Neural progenitor cell (in vitro differentiated cells): ENCODE measurements at regions not wholly inside any gene's neighbourhood (a gene's known extent, or its start where the extent isn't known, plus 50 kb on each side); places are given as distances from the start of the nearest gene placed in this dataset.

Experiments
- DNase-seq: peaks from one replicate; pipeline ENCODE4 v3.0.0-alpha.2; 2016; ENCODE audit warnings: low spot score
- H2AFZ ChIP-seq: fragments of 200-600 bp; sonication (generic); replicated peaks from 2 replicates; pipeline ENCODE4 v1.6.1; 2016; ENCODE audit warnings: antibody characterized with exemption
- H3F3A ChIP-seq: fragments of 200-600 bp; sonication (generic); 2 replicates; pipeline ENCODE4 v1.6.1; 2016; ENCODE audit warnings: antibody characterized with exemption, low read depth
- H3K27ac ChIP-seq: fragments of 200-600 bp; sonication (generic); 2 replicates; pipeline ENCODE4 v1.5.1; 2016; ENCODE audit warnings: mild to moderate bottlenecking
- H3K27me3 ChIP-seq: fragments of 200-600 bp; sonication (generic); 2 replicates; pipeline ENCODE4 v1.6.1; 2016; ENCODE audit warnings: mild to moderate bottlenecking, moderate library complexity
- H3K36me3 ChIP-seq: fragments of 200-600 bp; sonication (generic); 2 replicates; pipeline ENCODE4 v1.5.1; 2016
- H3K4me1 ChIP-seq: fragments of 200-600 bp; sonication (generic); 2 replicates; pipeline ENCODE4 v1.6.1; 2016; ENCODE audit warnings: mixed run types
- H3K4me2 ChIP-seq: fragments of 200-600 bp; sonication (generic); 2 replicates; pipeline ENCODE4 v1.6.1; 2016
- H3K4me3 ChIP-seq: fragments of 200-600 bp; sonication (generic); 2 replicates; pipeline ENCODE4 v1.5.1; 2016
- H3K79me2 ChIP-seq: fragments of 200-600 bp; sonication (generic); 2 replicates; pipeline ENCODE4 v1.6.1; 2016; ENCODE audit warnings: low read depth
- H3K9ac ChIP-seq: fragments of 200-600 bp; sonication (generic); 2 replicates; pipeline ENCODE4 v1.6.1; 2016
- H3K9me3 ChIP-seq: fragments of 200-600 bp; sonication (generic); 2 replicates; pipeline ENCODE4 v1.5.1; 2016; ENCODE audit warnings: low read depth
- H4K20me1 ChIP-seq: fragments of 200-600 bp; sonication (generic); 2 replicates; pipeline ENCODE4 v1.6.1; 2016; ENCODE audit warnings: low read depth
- H3K27ac Mint-ChIP-seq: 3 replicates; pipeline ENCODE4 v1.8.0; 2021; ENCODE audit warnings: mixed read lengths
- H3K27me3 Mint-ChIP-seq: 2 replicates; pipeline ENCODE4 v1.8.0; 2022; ENCODE audit warnings: low read depth, mild to moderate bottlenecking, inconsistent platforms, moderate library complexity, mixed read lengths; ENCODE audit not compliant: insufficient read depth
- H3K36me3 Mint-ChIP-seq: 3 replicates; pipeline ENCODE4 v1.8.0; 2021; ENCODE audit warnings: mixed read lengths
- H3K4me1 Mint-ChIP-seq: 3 replicates; pipeline ENCODE4 v1.8.0; 2021; ENCODE audit warnings: mixed read lengths
- H3K4me3 Mint-ChIP-seq: 3 replicates; pipeline ENCODE4 v1.8.0; 2021; ENCODE audit warnings: mild to moderate bottlenecking, moderate library complexity, mixed read lengths
- H3K9me3 Mint-ChIP-seq: 3 replicates; pipeline ENCODE4 v1.8.0; 2020; ENCODE audit warnings: mixed read lengths
- EZH2 ChIP-seq: fragments of 200-600 bp; sonication (generic); IDR thresholded peaks from 2 replicates; pipeline ENCODE4 v1.6.1; 2017; ENCODE audit warnings: antibody characterized with exemption, mild to moderate bottlenecking, moderate library complexity
- EZH2phosphoT487 ChIP-seq: fragments of 200-600 bp; sonication (generic); IDR thresholded peaks from 2 replicates; pipeline ENCODE4 v1.6.1; 2017; ENCODE audit warnings: antibody characterized with exemption
- TF ChIP-seq, protein P1 (sequence below): fragments of 200-600 bp; sonication (generic); IDR thresholded peaks from 2 replicates; pipeline ENCODE4 v1.5.1; 2017; ENCODE audit warnings: antibody characterized with exemption, mild to moderate bottlenecking

DNA sequence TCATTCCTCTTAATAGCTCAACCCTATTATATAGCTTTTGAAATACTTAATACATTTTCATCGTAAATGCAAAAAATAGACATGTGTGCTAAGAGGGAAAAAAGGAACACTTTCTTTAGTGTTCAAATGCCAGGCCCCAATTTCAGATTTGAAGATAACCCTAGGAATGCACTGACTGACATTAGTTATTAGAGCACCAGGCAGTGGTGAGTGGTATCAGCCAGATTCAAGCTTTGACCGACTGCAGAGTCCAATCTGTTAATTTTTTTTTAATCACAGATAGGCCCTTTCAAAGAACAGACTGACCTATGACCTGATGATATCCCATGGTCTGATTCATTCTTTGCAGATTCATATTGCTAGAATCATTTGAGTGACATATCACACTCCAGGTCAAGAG, 874.2 kb upstream of the CHORDC1 start:
- H3K27me3 ChIP-seq, result no peaks in the 10 kb centered on the region
- no peaks in the 10 kb centered on the region for H3K9me3 ChIP-seq
- H3K4me1 ChIP-seq, result no peaks in the 10 kb centered on the region
- no peak overlapping the region for H3K27ac ChIP-seq
- H2AFZ ChIP-seq, result no peak overlapping the region
- Mint-ChIP-seq H3K36me3 (no peaks in the 10 kb centered on the region), H3K27ac (no peak overlapping the region), H3K4me1 (peaks cover 5% of the 10 kb centered on the region), H3K9me3 (no peaks in the 10 kb centered on the region), H3K4me3 (no peak overlapping the region), H3K27me3 (peaks cover 2% of the 10 kb centered on the region)
- no peak overlapping the region for H3K4me3 ChIP-seq
- TF ChIP-seq, protein P1, sequence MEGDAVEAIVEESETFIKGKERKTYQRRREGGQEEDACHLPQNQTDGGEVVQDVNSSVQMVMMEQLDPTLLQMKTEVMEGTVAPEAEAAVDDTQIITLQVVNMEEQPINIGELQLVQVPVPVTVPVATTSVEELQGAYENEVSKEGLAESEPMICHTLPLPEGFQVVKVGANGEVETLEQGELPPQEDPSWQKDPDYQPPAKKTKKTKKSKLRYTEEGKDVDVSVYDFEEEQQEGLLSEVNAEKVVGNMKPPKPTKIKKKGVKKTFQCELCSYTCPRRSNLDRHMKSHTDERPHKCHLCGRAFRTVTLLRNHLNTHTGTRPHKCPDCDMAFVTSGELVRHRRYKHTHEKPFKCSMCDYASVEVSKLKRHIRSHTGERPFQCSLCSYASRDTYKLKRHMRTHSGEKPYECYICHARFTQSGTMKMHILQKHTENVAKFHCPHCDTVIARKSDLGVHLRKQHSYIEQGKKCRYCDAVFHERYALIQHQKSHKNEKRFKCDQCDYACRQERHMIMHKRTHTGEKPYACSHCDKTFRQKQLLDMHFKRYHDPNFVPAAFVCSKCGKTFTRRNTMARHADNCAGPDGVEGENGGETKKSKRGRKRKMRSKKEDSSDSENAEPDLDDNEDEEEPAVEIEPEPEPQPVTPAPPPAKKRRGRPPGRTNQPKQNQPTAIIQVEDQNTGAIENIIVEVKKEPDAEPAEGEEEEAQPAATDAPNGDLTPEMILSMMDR, result no peak
- TF ChIP-seq EZH2 (no peak), EZH2phosphoT487 (no peak)
- no peak overlapping the region for H3K4me2 ChIP-seq
- no peaks in the 10 kb centered on the region for H4K20me1 ChIP-seq
- DNase-seq, result no peak
- no peaks in the 10 kb centered on the region for H3K36me3 ChIP-seq
- H3F3A ChIP-seq, result no peaks in the 10 kb centered on the region
- H3K79me2 ChIP-seq, result no peaks in the 10 kb centered on the region
- no peak overlapping the region for H3K9ac ChIP-seq

DNA sequence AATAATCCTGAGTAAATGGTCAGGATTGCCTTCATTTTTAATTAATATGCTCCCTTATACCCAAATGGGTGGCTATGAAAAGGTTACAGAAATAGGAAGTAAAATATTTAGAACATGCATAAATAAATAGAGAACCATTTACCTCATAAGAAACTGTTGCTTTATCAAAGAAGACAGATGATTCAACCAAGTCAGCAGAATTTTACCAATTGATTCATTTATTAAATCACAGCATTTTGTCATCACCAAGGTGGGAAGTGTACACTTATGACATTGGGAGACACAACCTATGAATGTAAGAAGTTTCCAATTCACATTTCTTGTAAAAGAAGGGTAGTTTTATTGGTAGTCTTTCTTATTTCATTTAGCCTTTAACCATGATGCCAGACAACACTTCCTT, 870.3 kb upstream of the CHORDC1 start:
- H3K36me3 Mint-ChIP-seq, result no peaks in the 10 kb centered on the region
- H4K20me1 ChIP-seq, result no peaks in the 10 kb centered on the region
- peaks cover 2% of the 10 kb centered on the region for H3K27me3 Mint-ChIP-seq
- H3K27ac Mint-ChIP-seq, result no peak overlapping the region
- no peaks in the 10 kb centered on the region for H3K79me2 ChIP-seq
- H3F3A ChIP-seq, result no peaks in the 10 kb centered on the region
- no peaks in the 10 kb centered on the region for H3K27me3 ChIP-seq
- no peaks in the 10 kb centered on the region for H3K4me1 Mint-ChIP-seq
- H3K36me3 ChIP-seq, result no peaks in the 10 kb centered on the region
- no peaks in the 10 kb centered on the region for H3K4me1 ChIP-seq
- no peak overlapping the region for H3K4me3 ChIP-seq
- no peaks in the 10 kb centered on the region for H3K9me3 ChIP-seq
- no peak overlapping the region for H3K4me2 ChIP-seq
- H3K4me3 Mint-ChIP-seq, result no peak overlapping the region
- H3K9me3 Mint-ChIP-seq, result no peaks in the 10 kb centered on the region
- DNase-seq, result no peak
- no peak for TF ChIP-seq EZH2phosphoT487
- TF ChIP-seq EZH2, result no peak
- TF ChIP-seq, protein P1, result no peak
- H3K9ac ChIP-seq, result no peak overlapping the region
- no peak overlapping the region for H3K27ac ChIP-seq
- H2AFZ ChIP-seq, result no peak overlapping the region

DNA sequence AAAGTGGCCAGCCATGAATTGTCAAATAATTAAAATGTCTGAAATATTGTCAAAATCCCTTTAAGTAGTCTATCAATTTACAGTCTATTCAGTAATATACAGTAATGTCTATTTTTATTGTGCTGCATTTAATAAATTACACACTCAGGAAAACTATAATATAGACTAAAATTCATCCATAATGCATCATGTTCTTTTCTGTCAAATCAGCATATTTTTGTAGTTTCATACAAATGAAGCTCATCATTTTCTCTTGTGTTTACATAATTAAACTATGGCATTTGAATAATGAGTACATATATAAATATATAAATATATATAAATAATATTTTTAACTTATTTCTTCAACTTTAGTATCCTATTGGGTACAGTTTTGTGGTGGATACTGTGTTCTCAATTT, 868.7 kb upstream of the CHORDC1 start:
- H3K36me3 Mint-ChIP-seq, result no peaks in the 10 kb centered on the region
- Histone ChIP-seq H2AFZ (no peak overlapping the region), H3K27me3 (no peaks in the 10 kb centered on the region), H3K79me2 (no peaks in the 10 kb centered on the region), H3K36me3 (no peaks in the 10 kb centered on the region), H3K9ac (no peak overlapping the region), H3K4me1 (no peaks in the 10 kb centered on the region), H4K20me1 (no peaks in the 10 kb centered on the region), H3K27ac (no peak overlapping the region), H3K9me3 (no peaks in the 10 kb centered on the region), H3K4me3 (no peak overlapping the region), H3K4me2 (no peak overlapping the region), H3F3A (no peaks in the 10 kb centered on the region)
- TF ChIP-seq EZH2, result no peak
- TF ChIP-seq, protein P1, result no peak
- TF ChIP-seq EZH2phosphoT487, result no peak
- H3K4me3 Mint-ChIP-seq, result no peak overlapping the region
- no peak overlapping the region for H3K27ac Mint-ChIP-seq
- H3K9me3 Mint-ChIP-seq, result no peaks in the 10 kb centered on the region
- no peaks in the 10 kb centered on the region for H3K4me1 Mint-ChIP-seq
- H3K27me3 Mint-ChIP-seq, result peaks cover 4% of the 10 kb centered on the region
- DNase-seq, result no peak

DNA sequence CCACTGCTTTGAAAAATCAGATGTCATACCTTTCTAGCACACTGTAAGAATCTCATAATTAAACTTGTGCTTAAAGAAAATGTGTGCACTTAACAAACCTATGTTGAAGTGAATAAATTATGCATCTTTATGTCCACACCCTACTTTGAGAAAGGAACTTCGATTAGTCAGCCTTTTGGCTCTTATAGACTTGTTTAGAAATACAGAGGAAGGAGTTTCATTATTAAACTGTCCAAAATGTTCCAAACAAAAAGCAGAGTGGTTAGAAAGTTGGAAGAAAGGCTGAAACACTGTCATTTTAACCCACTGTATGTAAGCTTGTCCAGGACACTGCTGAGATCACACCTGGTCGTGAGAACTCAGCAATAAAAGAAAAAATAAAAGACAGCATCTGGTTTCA, 863.2 kb upstream of the CHORDC1 start:
- peaks cover 6% of the 10 kb centered on the region for H3K4me1 Mint-ChIP-seq
- no peak for DNase-seq

More for the DNA sequence above, 863.2 kb upstream of the CHORDC1 start:
- Histone ChIP-seq H3K4me3 (no peak overlapping the region), H3K9me3 (no peaks in the 10 kb centered on the region), H4K20me1 (no peaks in the 10 kb centered on the region), H3K4me2 (no peak overlapping the region), H3K79me2 (no peaks in the 10 kb centered on the region), H3K27me3 (no peaks in the 10 kb centered on the region), H2AFZ (no peak overlapping the region), H3K27ac (no peak overlapping the region), H3K4me1 (peaks cover 5% of the 10 kb centered on the region), H3K36me3 (no peaks in the 10 kb centered on the region), H3K9ac (no peak overlapping the region), H3F3A (no peaks in the 10 kb centered on the region)
- Mint-ChIP-seq H3K27ac (no peak overlapping the region), H3K4me3 (no peak overlapping the region), H3K9me3 (peaks cover 2% of the 10 kb centered on the region), H3K27me3 (peaks cover 2% of the 10 kb centered on the region), H3K36me3 (no peaks in the 10 kb centered on the region)
- no peak for TF ChIP-seq EZH2
- TF ChIP-seq, protein P1, result no peak
- no peak for TF ChIP-seq EZH2phosphoT487
